Osteoblast (primary cell): ENCODE measurements at regions not wholly inside any gene's neighbourhood (a gene's known extent, or its start where the extent isn't known, plus 50 kb on each side); places are given as distances from the start of the nearest gene placed in this dataset.
"Not testable (repeated sequence)": the region's sequence is repeated elsewhere in the genome, so short reads cannot be mapped to it uniquely, and the experiment has no call there.

Experiments used
- DNase-seq: peaks from one replicate; pipeline ENCODE4 v3.0.0; 2011; ENCODE audit warnings: low spot score, mixed read lengths; ENCODE audit not compliant: insufficient read length; ENCODE audit errors: missing footprints
- H2AFZ ChIP-seq: 2 replicates; pipeline ENCODE4 v1.6.0; 2011; ENCODE audit warnings: mild to moderate bottlenecking, low read length
- H3K27ac ChIP-seq: 2 replicates; pipeline ENCODE4 v1.5.1; 2011; ENCODE audit warnings: mild to moderate bottlenecking, low read depth, low read length, moderate library complexity
- H3K27me3 ChIP-seq: 2 replicates; pipeline ENCODE4 v1.6.0; 2012; ENCODE audit warnings: mild to moderate bottlenecking, control low read depth, inconsistent platforms, low read length, moderate library complexity; ENCODE audit not compliant: insufficient read depth
- H3K36me3 ChIP-seq: 2 replicates; pipeline ENCODE4 v1.5.1; 2011; ENCODE audit warnings: mild to moderate bottlenecking, low read length, control low read depth, moderate library complexity; ENCODE audit not compliant: insufficient read depth
- H3K4me1 ChIP-seq: 2 replicates; pipeline ENCODE4 v1.5.1; 2011; ENCODE audit warnings: mild to moderate bottlenecking, low read length, control low read depth, moderate library complexity; ENCODE audit not compliant: insufficient read depth
- H3K4me2 ChIP-seq: 2 replicates; pipeline ENCODE4 v1.6.0; 2011; ENCODE audit warnings: mild to moderate bottlenecking, low read length; ENCODE audit not compliant: insufficient read depth
- H3K4me3 ChIP-seq: fragments of 200-600 bp; sonication (generic); 3 replicates; pipeline ENCODE4 v1.5.1; 2012; ENCODE audit warnings: mild to moderate bottlenecking, low read length, inconsistent platforms; ENCODE audit not compliant: insufficient read depth
- H3K79me2 ChIP-seq: 2 replicates; pipeline ENCODE4 v1.6.0; 2012; ENCODE audit warnings: mild to moderate bottlenecking, low read length, control low read depth, inconsistent platforms; ENCODE audit not compliant: insufficient read depth
- H3K9me3 ChIP-seq: 2 replicates; pipeline ENCODE4 v1.5.1; 2011; ENCODE audit warnings: low read depth, low read length, control low read depth
- H4K20me1 ChIP-seq: 2 replicates; pipeline ENCODE4 v1.6.0; 2012; ENCODE audit warnings: mild to moderate bottlenecking, low read length, control low read depth; ENCODE audit not compliant: insufficient read depth
- CTCF ChIP-seq: IDR thresholded peaks from 2 replicates; pipeline ENCODE4 v1.5.1; 2011; ENCODE audit warnings: mild to moderate bottlenecking, low read depth, low read length, moderate library complexity; ENCODE audit errors: extremely low read depth

DNA sequence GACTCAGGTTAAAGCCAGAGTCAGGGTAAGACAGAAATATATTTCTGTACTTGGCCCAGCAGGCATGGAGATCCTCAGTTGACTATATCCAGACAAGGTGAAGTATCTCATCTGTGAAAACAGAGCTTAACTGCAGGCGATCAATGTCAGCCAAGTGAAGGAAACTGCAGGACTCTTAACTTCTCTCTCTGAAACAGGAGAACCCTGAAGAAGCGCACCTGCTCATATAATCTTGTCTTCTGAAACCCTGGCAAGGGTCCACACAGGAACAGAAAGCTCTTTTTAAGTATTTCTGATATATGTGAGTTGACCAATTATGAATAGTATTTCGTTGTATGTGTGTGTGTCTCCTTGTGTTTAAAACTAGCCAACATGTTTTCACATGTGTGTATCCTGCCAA, 504.8 kb upstream of the SLITRK5 start:
- no peak overlapping the region for H3K27ac ChIP-seq
- H3K4me2 ChIP-seq, result no peak overlapping the region
- no peaks in the 10 kb centered on the region for H3K79me2 ChIP-seq
- no peaks in the 10 kb centered on the region for H3K36me3 ChIP-seq
- no peaks in the 10 kb centered on the region for H4K20me1 ChIP-seq
- DNase-seq, result no peak
- no peak for TF ChIP-seq CTCF
- no peaks in the 10 kb centered on the region for H3K9me3 ChIP-seq
- H3K4me1 ChIP-seq, result no peaks in the 10 kb centered on the region
- H2AFZ ChIP-seq, result no peak overlapping the region
- H3K4me3 ChIP-seq, result no peak overlapping the region
- no peaks in the 10 kb centered on the region for H3K27me3 ChIP-seq

- Histone ChIP-seq H3K9me3 (no peaks in the 10 kb centered on the region), H3K36me3 (no peaks in the 10 kb centered on the region), H3K27me3 (no peaks in the 10 kb centered on the region), H3K4me1 (no peaks in the 10 kb centered on the region), H3K27ac (no peak overlapping the region), H3K79me2 (no peaks in the 10 kb centered on the region), H4K20me1 (no peaks in the 10 kb centered on the region), H2AFZ (no peak overlapping the region), H3K4me3 (no peak overlapping the region), H3K4me2 (no peak overlapping the region)
- TF ChIP-seq CTCF, result no peak
- DNase-seq, result no peak
Measured at GRCh38 chr13:87168390-87168789, 502.8 kb upstream of the SLITRK5 start.

DNA sequence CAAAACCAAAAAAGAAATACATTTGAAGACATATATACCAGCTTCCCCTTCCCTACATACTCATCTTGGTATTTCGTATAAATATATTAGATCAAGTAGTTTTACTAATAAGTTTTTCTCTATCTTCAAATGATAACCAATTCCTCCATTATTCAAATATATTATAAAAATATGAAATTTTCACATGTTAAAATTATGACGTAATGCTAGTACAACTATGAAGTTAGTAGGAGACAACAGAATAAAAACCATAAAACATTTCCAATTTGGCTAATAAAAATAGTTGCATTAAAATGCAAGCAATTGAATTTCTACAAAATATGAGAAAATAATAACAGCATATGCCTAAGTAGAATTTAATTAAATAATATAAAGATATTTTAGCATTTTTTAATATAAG, 501.8 kb upstream of the SLITRK5 start:
- Histone ChIP-seq H2AFZ (no peak overlapping the region), H3K4me1 (no peaks in the 10 kb centered on the region), H3K27ac (no peak overlapping the region), H4K20me1 (no peaks in the 10 kb centered on the region), H3K4me3 (no peak overlapping the region), H3K36me3 (no peaks in the 10 kb centered on the region), H3K27me3 (no peaks in the 10 kb centered on the region), H3K79me2 (no peaks in the 10 kb centered on the region), H3K9me3 (no peaks in the 10 kb centered on the region), H3K4me2 (no peak overlapping the region)
- TF ChIP-seq CTCF, result no peak
- DNase-seq, result no peak

- no peaks in the 10 kb centered on the region for H3K27me3 ChIP-seq
- no peak for DNase-seq
Measured at GRCh38 chr13:87172166-87172835, 498.9 kb upstream of the SLITRK5 start.

GRCh38 chr13:87185138-87185537, 486.0 kb upstream of the SLITRK5 start:
- not testable (repeated sequence) for H2AFZ ChIP-seq, H3K4me1 ChIP-seq, H3K27ac ChIP-seq, H3K4me3 ChIP-seq, H3K9me3 ChIP-seq, H3K79me2 ChIP-seq, H3K36me3 ChIP-seq, H3K4me2 ChIP-seq, H3K27me3 ChIP-seq, DNase-seq, H4K20me1 ChIP-seq

More at GRCh38 chr13:87172166-87172835, 498.9 kb upstream of the SLITRK5 start:
- Histone ChIP-seq H3K79me2 (no peaks in the 10 kb centered on the region), H2AFZ (no peak overlapping the region), H3K27ac (no peak overlapping the region), H3K36me3 (no peaks in the 10 kb centered on the region), H3K4me3 (no peak overlapping the region), H3K4me2 (no peak overlapping the region), H3K9me3 (no peaks in the 10 kb centered on the region), H4K20me1 (no peaks in the 10 kb centered on the region), H3K4me1 (no peaks in the 10 kb centered on the region)
- TF ChIP-seq CTCF, result no peak

DNA sequence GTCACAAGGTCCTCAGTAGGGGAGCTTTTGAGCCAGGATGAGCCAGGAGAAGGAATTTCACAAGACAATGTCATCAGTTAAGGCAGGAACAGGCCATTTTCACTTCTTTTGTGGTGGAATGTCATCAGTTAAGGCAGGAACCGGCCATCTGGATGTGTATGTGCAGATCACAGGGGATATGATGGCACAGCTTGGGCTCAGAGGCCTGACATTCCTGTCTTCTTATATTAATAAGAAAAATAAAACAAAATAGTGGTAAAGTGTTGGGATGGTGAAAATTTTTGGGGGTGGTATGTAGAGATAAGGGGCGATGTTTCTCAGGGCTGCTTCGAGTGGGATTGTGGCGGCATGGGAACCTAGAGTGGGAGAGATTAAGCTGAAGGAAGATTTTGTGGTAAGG, 484.5 kb upstream of the SLITRK5 start:
- H3K27ac ChIP-seq, H2AFZ ChIP-seq, H3K9me3 ChIP-seq, H4K20me1 ChIP-seq, DNase-seq, H3K36me3 ChIP-seq, H3K27me3 ChIP-seq, H3K4me3 ChIP-seq, H3K4me2 ChIP-seq, H3K4me1 ChIP-seq, H3K79me2 ChIP-seq: not testable (repeated sequence)
